GM11168 (cell line): ENCODE measurements at regions not wholly inside any gene's neighbourhood (a gene's known extent, or its start where the extent isn't known, plus 50 kb on each side); places are given as distances from the start of the nearest gene placed in this dataset.
"Not testable (repeated sequence)": the region's sequence is repeated elsewhere in the genome, so short reads cannot be mapped to it uniquely, and the experiment has no call there.

Experiments used
- in situ Hi-C: fragments of 300-500 bp; cut with MboI; formaldehyde crosslinking; loops from one replicate; pipeline ENCODE4 v1.12.0; 2022; ENCODE audit warnings: low sequenced_read_pairs; ENCODE audit not compliant: unreplicated experiment

DNA sequence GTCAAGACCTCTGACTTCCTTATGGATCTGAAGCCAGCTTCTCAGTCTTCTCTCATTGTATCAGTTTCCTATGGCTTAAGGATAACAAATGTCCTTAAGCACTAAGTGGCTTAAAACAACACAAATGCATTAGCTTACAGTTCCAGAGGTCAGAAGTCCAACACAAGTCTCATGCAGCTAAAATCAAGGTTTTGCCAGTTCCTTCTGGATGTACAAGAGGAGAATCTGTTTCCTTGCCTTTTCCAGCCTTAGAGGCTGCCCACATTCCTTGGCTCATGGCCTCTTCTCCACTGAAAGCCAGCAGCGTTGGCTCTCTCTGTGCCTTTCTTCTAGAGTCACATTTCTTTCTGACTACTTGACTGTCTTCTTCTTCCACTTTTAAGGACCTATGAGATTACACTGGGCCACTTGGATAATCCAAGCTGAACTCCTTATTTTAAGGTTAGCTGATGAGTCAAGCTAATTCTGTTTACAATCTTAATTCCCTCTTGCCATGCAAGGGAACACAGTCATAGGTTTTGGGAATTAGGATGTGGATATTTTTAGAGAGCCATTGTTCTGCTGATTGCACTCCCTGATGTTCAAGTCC is 179.0 kb downstream of the BCAS1 start:
- in situ Hi-C loops = no loop called here

DNA sequence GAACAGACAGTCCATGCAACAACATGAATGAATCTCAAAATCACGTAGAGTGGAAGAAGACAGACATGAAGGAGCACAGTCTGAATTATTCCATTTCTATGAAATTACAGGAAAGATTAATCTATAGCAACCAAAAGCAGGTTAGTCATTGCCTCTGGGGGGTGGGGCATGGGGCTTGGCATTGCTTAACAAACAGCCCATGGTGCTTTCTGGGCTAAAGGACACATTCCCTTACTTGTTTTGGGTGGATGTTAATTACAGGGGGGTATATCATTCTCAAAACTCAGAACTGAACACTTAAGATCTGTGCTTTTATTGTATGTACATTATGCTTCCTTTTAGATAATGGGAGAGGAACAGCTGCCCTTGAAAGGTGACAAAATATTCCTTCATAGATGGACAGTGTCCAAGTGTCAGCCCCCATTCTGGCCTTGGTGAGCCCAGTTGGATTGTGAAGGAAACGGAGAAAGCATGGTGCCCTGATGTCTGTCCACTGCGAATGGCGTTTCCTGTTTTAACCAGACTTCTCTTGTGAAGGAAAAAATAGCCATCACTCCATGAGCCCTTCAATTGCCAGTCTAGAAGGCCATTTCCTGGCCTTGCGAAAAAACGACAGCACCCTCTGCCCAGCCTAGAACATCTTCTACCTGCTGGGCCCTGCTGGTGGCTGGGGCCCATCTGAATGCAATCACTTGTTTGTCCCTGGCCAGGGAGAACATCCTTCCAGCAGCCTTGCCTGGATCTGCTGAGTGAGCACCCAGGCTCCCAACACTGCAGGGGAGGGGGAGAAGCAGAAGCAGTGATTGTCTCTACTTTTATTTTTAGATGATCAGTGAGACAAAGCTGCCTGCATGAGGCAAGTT is 179.7 kb downstream of the BCAS1 start:
- in situ Hi-C loops = no loop called here

DNA sequence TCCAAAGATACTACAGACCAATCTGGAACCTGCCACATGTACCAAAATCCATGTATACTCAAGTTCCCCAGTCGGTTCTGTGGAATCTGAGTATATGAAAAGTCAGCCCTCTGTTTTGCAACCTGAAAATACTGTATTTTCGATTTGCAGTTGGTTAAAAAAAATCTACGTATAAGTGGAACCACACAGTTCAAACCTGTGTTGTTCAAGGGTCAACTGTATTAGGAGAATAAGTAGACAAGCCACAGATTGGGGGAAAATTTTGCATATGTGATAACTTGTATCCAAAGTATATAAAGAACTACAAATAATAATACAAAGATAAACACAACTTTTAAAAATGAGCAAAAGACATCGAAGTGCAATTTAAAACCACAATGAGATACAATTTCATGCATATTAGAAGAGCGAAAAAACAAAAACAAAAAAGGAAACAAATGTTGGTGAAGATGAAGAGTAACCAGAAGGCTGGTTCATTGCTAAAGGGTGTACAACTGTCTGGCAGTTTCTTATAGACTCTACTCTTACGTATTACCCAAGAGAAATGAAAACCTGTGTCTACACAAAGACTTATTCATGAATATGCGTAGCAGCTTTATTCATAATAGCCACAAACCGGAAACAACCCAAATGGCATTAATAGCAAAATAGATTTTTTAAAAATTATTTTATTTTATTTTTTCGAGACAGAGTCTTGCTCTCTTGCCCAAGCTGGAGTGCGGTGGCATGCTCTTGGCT is 180.8 kb downstream of the BCAS1 start:
- in situ Hi-C loops = no loop called here

DNA sequence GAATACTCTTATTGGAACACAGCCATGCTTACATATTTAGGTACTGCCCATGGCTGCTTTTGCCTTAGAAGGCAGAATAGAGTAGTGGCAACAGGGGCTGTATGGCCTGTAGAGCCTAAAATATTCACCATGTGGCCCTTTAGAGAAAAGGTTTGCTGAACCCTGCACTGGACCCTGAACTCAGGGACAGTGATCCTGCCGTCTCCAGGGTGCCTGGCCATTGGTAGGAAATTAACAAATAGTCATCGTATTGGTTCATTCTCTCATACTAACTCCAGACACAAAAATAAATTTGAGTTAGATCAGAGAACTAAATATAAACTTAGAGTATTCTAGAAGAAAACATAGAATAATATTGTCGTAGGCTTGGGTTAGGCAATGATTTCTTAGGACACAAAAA is 181.4 kb downstream of the BCAS1 start:
- in situ Hi-C loops = no loop called here

DNA sequence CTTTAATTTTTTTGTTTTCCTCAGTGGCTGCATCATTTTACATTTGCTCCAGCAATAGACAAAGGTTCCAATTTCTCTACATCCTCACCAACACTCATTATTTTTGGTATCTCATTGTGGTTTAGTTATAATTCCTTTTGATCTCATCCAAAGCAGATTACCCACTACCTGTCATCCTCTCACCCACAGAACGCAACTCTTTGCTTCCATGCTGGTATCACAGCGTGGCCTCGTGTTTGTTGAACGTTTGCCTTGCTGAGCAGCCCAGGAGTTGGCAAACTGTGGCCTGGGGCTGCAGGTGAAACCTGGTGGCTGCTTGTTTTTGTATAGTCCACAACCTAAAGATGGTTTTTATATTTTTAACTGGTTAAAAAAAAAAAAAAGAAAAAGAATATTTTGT is 181.9 kb downstream of the BCAS1 start:
- in situ Hi-C loops = no loop called here

DNA sequence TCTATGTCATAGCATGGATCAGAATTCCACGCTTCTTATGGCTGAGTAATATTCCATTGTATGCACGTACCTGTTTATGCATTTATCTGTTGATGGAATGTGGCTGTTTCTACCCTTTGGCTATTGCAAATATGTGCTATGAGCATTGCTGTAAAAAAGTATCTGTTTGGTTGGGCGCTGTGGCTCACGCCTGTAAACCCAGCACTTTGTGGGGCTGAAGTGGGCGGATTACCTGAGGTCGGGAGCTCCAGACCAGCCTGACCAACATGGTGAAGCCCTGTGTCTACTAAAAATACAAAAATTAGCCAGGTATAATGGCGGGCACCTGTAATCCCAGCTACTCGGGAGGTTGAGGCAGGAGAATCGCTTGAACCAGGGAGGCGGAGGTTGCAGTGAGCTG is 182.4 kb downstream of the BCAS1 start:
- in situ Hi-C loops = no loop called here

DNA sequence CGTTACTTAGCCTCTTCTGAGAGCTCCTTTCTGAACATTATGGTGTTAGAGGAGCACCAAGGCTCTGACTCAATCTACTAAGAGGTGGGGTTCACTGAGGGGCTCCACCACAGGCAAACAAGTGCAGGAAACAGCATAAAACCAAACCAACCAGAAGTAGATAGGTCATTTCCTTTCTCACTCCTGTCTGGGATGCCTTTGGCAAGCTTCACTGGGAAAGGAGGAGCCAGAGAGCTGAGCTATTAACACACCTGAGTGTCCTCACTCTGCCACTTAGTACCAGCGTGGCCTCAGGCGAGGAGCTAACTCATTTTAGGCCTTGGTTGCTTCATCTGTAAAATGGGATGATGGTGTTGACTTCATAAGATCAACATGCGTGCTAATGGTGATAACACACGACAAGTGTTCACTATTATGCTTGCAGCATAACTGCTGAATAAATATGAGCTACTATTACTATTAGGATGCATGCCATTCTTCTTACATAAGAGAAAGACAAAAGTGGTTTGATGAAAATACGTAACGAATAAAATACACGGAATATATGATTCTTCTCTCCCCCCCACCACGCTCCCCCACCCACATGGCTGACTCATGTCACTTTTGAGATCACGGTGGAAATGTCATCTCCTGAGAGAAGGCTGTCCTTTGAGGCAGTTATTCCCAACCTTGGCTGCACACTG is 185.4 kb downstream of the BCAS1 start:
- in situ Hi-C loops = no loop called here

DNA sequence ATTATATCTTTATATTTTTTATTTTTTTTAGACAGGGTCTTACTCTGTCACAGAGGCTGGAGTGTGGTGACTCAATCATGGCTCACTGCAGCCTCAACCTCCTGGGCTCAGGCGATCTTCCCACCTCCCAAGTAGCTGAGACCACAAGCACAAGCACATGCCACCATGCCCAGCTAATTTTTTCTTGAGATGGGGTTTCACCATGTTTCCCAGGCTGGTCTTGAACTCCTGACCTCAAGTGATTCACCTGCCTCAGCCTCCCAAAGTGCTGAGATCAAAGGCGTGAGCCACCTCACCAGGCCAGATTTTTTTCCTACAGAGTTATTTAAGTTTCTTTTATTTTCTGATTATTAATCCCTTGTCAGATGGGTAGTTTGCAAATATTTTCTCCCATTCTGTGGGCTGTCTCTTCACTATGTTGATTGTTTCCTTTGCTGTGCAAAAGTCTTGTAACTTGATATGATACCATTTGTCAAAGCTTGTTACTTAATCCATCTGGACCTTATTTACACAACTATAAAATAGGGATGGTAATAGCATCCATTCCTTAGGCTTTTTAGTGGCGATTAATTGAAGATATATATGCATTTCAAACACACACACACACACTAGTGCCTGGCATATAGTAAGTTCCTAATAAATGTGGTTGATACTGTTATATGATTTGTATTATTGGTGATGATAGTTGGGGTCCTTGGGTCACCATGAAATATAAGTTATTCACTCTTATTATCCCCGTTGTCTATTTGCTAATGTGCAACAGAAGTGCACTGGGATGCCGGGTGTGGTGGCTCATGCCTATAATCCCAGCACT is 187.1 kb downstream of the BCAS1 start:
- in situ Hi-C loops = no loop called here

DNA sequence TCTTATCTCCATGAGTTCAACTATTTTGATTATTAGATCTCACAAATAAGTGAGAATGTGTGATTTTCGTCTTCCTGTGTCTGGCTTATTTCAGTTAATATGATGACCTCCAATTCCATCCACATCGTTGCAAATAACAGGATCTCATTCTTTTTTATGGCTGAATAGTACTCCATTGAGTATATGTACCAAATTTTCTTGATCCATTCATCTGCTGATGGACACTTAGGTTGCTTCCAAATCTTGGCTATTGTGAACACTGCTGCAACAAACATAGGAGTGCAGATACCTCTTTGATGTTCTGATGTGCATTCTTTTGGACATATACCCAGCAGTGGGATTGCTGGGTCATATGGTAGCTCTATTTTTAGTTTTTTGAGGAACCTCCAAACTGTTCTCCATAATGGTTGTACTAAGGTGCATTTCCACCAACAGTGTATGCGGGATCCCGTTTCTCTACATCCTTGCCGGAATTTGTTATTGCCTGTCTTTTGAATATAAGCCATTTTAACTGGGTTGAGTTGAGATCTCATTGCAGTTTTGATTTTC is 187.9 kb downstream of the BCAS1 start:
- in situ Hi-C loops = not testable (repeated sequence)

DNA sequence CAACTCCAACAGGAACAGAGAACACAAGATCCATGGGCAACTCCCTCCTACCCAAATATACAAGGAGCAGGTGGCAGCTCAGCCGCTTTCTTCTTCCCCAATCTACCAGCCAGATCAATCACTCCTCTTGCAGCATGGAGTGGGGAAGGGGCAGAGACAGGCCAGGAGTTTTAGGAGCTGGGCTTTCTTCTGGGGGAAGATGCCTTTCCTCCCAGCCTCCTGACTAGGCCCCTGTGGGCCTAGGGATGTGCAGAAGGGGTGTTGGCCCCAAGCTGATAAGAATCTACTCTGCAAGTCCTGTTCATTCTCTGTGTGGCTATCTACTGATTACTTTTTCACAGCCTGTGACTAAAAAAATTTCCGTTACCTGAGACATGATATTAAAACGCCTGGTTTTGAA is 189.0 kb downstream of the BCAS1 start:
- in situ Hi-C loops = no loop called here

DNA sequence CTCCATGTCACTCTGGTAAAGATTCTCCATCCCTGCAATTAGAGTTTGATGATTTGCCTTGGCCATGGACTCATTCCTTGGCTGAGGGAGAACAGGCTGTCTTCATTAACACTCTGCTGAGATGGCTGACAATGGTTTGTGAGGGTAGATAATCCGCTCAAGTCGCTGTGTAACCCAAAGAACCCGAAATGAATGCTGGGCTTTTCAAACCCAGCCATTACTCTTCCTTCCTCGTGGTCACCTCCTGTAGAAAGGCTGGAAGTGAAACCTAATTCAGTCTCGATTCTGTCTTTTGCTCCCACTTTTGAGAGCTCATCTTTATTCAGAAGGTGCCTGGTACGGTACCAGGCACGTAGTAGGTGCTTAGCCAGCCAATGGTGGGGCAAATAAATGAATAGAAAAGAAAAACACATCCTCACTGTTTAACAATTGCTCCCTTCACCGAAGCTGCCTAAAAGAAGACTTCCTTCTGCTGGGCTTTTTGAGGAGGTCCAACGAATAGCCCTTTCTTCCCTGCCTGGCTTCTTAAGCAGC is 190.2 kb downstream of the BCAS1 start:
- in situ Hi-C loops = no loop called here

DNA sequence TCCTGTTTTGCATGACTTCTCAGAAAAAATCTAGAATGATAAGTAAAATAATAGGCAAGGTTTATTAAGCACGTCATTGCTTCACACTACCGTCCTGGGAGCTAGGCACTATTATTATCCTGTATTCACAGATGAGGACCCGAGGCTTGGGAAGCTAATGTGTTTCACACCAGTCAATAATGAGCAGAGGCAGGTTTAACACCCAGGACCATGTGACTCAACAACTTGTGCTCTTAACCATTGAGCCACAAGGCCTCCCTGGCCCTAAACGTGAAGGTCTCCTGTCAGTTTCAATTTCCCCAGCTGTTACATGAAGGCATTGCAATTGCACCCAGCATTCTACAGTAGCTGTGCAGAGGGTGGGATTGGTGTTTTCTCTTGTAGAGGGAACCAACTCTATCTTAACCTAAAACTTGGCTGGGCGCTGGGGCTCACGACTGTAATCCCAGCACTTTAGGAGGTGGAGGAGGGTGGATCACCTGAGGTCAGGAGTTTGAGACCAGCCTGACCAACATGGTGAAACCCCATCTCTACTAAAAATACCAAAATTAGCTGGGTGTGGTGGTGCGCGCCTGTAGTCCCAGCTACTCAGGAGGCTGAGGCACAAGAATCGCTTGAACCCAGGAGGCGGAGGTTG is 191.2 kb downstream of the BCAS1 start:
- in situ Hi-C loops = no loop called here

DNA sequence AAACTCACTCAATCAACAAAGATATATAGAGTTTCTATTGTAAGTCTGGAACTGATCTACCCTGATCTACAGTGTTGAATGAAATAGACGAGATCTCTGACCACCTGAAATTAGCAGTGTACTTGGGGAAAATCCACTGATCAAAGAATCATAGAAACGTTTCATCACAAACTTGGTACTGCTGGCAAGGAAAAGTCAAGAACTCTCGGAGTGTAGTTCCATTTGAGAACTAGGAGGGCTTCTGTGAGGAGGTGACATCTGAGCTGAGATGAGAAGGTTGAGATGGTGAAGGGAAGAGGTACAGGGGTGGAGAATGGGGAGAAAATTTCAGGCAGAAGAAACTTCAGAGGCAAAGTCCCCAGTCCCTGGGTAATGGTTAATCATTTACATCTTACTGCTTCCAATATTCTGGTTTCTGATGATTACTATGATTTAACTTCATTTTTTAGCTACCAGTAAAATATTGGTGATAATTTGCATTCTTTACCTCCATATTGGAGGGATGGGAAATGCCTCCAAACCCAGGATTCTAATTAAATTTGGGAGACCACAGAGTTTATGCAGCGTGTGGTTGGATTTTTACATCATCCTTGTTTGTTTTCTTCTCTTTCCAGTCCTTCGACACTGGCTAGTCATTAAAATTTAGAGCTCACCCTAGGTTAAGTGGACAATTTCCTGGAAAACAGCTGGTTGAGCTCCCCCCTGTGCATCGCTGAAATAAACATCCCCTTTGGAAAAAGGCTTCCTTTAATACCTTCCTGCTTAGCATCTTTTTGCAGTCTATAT is 191.9 kb downstream of the BCAS1 start:
- in situ Hi-C loops = no loop called here

DNA sequence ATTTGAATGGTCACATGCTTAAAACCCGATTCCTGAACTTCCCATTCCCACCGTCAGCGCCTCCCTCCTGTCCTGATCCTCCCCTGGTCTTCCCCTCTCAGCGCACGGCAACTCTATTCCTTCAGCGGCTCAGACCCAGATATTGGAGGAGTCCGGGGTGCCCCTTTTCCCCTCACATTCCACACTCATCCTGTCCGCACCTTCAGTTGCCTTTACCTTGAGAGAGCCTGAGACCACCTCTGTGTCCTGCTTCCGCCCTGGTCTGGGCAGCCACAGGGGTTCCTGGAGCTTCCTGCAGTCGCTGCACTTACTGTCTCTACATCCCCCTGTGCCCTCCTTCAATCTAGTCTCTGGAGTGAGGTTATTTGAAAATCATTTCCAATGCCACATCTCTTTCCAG is 193.4 kb downstream of the BCAS1 start:
- in situ Hi-C loops = no loop called here

DNA sequence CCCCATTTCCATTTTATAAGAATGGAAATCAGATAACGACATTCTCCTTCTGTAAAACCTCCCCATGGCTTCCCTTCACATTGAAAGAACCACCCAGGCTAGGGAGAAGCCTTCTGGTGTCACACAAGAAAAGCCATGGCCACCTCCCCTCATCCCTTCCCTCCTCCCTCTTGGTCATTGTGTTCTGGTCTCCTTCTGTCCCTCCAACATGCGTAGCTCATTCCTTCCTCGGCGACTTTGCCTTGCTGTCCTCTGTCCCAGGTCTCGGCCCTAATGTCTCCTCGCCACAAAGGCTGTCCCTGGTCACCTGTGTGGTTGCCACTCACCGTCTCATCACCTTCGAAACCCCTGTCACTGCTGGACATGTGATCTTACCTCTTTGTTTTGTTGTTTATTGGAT is 193.9 kb downstream of the BCAS1 start:
- in situ Hi-C loops = no loop called here

DNA sequence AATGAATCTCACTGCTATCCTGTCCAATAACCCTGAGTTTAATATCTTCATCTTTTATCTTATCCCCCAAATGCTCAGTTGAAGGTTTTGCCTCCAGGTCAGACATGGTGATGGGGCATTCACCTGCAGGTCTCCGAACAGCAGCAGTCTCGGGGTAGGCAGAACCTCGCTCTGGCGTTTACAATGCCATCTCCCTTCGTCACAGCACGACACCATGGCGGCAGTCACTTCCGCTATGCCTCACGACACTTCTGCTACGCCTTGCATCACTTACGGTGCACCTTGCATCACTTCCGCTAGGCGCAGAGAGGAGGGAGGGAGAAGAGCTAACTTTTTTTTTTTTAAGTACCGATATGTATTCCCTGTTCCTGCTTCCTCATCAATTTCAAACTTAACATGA is 194.9 kb downstream of the BCAS1 start:
- in situ Hi-C loops = no loop called here

DNA sequence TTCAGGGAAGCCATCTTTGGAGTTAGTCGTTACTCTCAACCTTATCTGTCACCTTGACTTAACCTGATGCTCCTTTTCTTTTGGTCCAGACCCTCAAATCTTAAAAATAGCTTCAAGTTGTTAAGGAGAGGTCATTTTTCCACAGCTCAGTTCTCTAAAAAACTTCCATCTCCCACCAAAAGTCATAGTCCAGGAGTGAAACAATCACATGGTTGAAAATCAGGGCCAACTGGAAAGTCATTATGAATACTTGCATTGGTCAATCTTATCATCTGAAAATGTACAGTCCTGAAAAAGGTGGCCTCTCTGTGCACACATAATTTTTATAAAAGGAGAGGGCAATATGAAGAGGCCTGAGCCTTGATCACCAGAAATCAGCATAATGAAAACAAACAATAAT is 195.7 kb downstream of the BCAS1 start:
- in situ Hi-C loops = no loop called here

DNA sequence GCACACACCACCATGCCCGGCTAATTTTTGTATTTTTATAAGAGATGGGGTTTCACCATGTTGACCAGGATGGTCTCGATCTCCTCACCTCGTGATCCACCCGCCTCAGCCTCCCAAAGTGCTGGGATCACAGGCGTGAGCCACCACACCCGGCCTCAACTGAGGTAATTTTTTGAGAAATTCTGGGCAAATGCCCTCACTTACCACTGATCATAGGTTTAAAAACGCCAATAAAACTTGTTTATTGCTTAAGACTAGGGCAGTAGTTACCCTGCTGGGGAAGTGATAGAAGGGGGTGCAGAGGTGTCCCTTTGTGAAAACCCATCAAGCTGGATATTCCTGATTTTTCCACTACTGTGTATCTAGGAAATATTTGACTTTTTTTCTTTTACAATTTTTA is 196.3 kb downstream of the BCAS1 start:
- in situ Hi-C loops = no loop called here
